DLD1 (cell line): ENCODE measurements at regions not wholly inside any gene's neighbourhood (a gene's known extent, or its start where the extent isn't known, plus 50 kb on each side); places are given as distances from the start of the nearest gene placed in this dataset.
"Not testable (repeated sequence)": the region's sequence is repeated elsewhere in the genome, so short reads cannot be mapped to it uniquely, and the experiment has no call there.

Source experiments
- in situ Hi-C: cut with HindIII; loops from 2 replicates; pipeline ENCODE4 v1.10.0; 2017; ENCODE audit warnings: low sequenced_read_pairs

DNA sequence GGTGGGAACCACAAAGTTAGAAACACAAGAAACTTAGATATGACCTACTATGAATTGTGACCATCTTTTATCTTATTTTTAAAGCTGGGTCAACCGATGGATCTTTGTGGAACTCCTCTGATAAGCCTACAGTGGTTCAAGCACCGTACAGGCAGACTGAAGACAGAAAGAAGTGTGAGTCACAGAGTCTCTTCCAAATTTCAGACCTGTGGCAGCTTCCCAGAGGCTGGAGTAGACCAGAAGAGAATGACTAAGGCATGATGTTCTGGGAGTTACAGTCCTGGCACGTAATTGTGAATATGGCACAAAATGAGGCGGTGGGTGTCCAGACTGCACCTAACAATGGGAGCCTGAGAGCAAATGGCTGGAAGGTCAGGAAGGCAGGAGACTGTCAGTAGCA, 70.0 kb downstream of the LMO4 start:
- in situ Hi-C loops, result no loop called here

GRCh38 chr1:87399264-87399663, 70.6 kb downstream of the LMO4 start:
- in situ Hi-C loops, result no loop called here

GRCh38 chr1:87399701-87400100, 71.0 kb downstream of the LMO4 start:
- in situ Hi-C loops, result loop anchor here (5.0 kb wide), 1 partner anchor 57 kb away; no protein-coding TSS in a partner anchor

GRCh38 chr1:87400813-87401212, 72.1 kb downstream of the LMO4 start:
- in situ Hi-C loops, result loop anchor here (5.0 kb wide), 1 partner anchor 59 kb away; no protein-coding TSS in a partner anchor

GRCh38 chr1:87402241-87403002, 73.7 kb downstream of the LMO4 start:
- in situ Hi-C loops, result loop anchor here (5.0 kb wide), 1 partner anchor 60 kb away; no protein-coding TSS in a partner anchor

DNA sequence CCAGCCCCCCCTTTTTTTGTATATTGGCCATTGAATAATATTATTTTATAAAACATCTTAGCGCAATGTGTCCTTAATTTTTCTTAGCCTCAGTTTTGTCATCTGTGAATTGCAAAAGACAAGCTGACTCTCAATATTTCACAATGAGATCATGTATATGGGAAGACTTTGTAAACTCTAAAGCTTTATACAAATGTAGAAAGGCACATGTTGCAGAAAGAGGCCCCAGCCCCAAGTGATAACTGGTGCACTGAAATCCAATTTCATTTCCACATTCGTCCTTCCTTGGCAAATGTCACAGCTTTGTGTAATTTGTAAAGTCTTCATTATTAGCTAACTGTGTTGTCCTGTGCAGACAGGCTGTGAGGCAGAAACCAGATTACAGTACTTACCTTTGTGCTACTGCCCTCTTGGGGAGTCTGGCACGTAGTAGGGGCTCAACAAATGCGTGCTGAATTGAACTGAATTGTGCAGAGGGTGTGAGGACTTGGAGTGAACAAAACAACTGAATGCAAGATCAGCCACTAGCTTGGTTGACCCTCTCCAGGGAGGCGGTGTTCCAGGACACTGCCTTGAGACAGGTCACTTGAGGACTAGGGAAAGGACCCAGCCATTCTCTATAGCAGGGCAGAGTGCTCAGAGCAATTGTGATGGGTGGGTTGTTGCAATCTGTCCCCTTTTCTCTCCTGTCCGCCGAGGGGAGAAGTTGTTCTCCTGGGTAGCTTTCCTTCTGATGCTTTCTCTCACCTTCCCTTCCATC, 74.6 kb downstream of the LMO4 start:
- in situ Hi-C loops, result loop anchor here (5.0 kb wide), 1 partner anchor 61 kb away; no protein-coding TSS in a partner anchor

GRCh38 chr1:87404296-87404695, 75.6 kb downstream of the LMO4 start:
- in situ Hi-C loops, result loop anchor here (5.0 kb wide), 1 partner anchor 62 kb away; no protein-coding TSS in a partner anchor

DNA sequence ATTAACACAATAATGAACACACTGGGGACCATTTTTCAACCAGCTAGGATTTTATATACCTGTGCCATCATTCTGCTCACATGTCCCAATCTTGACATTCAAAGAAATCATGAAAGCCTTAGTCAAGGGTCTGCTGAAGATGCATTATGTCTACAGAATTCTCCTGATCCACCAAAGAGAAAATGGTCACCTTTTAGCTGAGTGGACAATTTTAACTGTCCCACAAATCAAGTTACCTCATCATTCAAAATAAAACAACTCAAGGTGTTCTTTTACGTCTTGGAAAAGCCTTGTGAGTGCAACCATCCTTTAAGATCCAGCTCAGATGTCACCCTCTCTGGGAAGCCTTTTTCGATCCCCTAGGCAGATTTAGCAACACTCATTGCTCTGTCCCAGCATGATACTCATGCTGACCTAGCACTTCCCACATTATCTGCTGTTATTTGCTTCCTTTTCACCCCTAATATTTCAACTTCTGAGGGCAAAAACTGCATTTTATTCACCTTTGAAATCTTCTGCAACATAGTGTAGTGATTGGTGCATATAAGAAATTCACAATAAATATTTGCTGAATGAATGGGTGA, 80.1 kb downstream of the LMO4 start:
- in situ Hi-C loops, result no loop called here

DNA sequence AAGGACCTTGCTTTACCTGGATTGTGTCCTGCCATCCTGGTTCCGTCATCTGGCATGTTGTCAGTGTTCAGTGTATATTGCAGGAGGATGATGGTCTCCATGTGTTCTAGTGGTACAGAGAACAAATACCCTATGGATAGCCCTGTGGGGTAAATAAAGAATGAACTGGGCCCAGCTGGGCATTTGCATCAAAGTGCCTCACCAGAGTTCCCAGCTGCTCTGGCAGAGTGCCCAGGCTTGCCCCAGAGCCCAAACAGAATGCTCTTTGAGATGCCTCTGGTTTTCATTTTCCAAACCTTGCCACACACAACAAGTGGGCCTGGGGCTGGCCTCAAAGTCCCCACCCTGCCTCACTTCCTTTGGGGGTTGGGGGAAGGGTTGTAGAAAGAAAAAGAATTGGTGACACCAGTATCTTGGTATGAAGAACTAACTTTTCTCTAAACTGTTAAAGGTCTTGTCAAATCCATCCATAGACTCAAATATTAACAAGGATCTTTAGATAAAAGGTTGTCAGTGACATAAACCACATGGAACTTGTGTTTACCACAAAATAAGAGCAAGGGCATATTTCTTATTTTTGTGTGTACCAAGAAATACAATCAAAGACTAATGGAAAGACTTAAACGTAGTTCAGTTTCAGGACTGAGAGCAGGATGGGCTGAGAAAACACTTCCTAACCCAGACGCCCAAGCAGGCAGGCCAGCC, 82.2 kb downstream of the LMO4 start:
- in situ Hi-C loops, result no loop called here

DNA sequence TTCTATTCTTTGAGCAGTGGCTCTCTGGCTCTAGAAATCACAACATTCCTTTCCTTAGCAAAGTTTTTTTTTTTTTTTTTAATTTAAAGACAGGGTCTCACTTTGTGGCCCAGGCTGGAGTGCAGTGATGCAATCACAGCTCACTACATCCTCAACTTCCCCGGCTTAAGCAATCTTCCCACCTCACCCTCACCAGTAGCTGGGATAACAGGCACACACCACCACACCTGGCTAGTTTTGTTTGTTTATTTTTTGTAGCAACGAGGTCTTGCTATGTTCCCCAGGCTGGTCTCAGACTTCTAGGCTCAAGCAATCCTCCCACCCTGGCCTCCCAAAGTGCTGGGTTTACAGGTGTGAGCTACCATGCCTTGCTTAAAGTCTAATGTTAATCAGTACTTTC, 85.2 kb downstream of the LMO4 start:
- in situ Hi-C loops, result not testable (repeated sequence)

- in situ Hi-C loops, result no loop called here
Measured at GRCh38 chr1:87418048-87418447, 89.4 kb downstream of the LMO4 start.

DNA sequence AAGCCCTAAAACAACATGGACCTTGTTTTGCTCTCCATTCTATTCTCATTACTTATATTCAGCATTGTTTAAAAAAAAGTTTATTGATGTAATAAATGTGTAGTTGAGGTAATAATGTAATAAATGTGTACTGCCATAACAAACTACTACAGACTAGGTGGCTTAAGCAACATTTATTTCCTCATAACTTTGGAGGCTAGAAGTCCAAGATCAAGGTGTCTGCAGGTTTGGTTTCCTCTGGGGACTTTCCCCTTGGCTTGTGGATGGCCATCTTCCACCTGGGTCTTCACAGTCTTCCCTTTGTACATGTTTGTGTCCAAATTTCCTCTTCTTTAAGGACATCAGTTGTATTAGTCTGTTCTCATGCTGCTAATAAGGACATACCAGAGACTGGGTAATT, 93.1 kb downstream of the LMO4 start:
- in situ Hi-C loops, result no loop called here

- in situ Hi-C loops, result no loop called here
Measured at GRCh38 chr1:87424541-87424940, 95.9 kb downstream of the LMO4 start.

DNA sequence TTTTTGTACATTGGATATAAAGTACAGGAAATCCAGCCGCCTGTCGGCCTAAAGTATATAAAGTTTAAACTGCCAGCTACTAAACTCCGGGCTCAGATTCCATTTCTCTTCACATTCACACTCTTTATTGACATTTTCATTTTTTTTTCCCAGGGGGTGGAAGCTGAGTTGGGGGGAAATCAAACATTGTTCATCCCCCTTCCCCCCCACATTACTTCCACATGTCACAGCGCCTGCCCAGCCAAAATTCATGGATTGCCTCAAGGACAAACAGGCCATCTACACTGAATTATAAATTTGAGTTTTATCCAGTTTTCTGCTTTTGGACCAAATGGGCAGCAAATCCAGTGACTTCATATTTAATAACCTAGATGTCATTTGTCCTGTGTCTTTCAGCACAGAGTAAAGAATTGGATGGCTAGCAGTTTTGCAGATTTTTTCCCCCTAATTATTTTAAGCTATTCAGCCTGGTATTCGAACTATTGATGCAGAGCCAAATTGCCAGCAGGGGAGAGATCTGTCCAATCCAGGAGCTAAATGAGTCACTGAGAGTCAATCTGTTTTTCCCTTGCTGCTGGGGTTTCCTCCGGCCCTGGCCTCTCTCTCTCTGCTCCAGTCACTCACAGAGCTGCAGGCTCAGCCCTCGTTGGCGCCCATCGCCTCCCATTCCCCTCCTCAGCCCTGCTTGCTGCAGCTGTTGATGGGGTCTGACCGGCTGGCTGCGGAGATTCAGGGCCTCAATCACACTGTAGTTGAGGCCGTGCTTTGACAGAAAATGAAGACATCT, 98.0 kb downstream of the LMO4 start:
- in situ Hi-C loops, result no loop called here

DNA sequence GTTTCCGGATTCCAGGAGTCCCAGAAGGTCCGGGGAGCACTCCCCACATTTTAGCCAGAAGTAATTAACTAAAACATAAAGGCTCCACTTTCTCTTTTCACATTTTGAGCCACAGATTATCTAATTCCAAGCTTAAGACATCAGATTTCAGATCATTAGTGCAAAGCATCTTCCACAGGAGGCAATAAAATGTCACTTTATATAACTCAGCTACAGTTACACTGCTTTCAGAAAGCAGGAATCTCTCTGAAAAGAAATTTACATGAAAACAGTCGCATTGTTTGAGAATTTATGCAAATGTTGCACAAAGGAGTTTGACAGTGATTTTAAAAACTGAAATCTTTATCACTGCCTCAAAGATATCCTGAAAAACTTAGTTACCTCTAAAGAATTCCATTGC, 99.7 kb downstream of the LMO4 start:
- in situ Hi-C loops, result no loop called here

- in situ Hi-C loops, result no loop called here
Measured at GRCh38 chr1:87428883-87429282, 100.2 kb downstream of the LMO4 start.

DNA sequence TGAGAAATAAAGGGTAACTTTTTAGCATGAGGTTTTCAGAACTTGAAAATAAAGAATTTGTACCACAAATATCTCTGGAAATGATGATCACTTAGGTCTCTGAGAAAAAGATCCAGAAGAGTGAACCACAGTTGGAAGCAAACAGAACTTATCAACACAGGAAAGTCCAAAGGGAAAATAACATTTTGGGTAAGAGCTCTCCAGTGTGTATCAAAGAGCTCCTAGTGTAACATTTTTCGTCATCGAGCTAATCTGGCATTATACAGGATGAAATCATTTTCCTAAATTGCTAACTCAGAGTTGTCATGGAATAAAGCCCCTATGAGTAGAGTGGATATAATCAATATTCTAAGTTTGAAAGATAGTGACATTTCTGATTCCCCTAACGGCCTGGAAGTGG, 104.0 kb downstream of the LMO4 start:
- in situ Hi-C loops, result no loop called here

GRCh38 chr1:87433101-87433500, 104.4 kb downstream of the LMO4 start:
- in situ Hi-C loops, result not testable (repeated sequence)

- in situ Hi-C loops, result no loop called here
Measured at GRCh38 chr1:87435484-87435883, 106.8 kb downstream of the LMO4 start.

- in situ Hi-C loops, result not testable (repeated sequence)
Measured at GRCh38 chr1:87436115-87436514, 107.4 kb downstream of the LMO4 start.
